Adipocyte (in vitro differentiated cells): ENCODE measurements at regions not wholly inside any gene's neighbourhood (a gene's known extent, or its start where the extent isn't known, plus 50 kb on each side); places are given as distances from the start of the nearest gene placed in this dataset.

Source experiments
- DNase-seq: peaks from one replicate; pipeline ENCODE4 v3.0.0-alpha.2; 2015; ENCODE audit warnings: low read depth
- H3K27me3 ChIP-seq: replicated peaks from 2 replicates; pipeline ENCODE4 v1.7.0; 2013; ENCODE audit warnings: mild to moderate bottlenecking, low read length, moderate library complexity; ENCODE audit not compliant: control insufficient read depth, insufficient read depth
- H3K36me3 ChIP-seq: 2 replicates; pipeline ENCODE4 v1.7.0; 2013; ENCODE audit warnings: low read length, mild to moderate bottlenecking, moderate library complexity; ENCODE audit not compliant: control insufficient read depth, insufficient read depth, severe bottlenecking
- H3K4me1 ChIP-seq: 2 replicates; pipeline ENCODE4 v1.7.0; 2013; ENCODE audit warnings: mild to moderate bottlenecking, low read length, moderate library complexity; ENCODE audit not compliant: control insufficient read depth, insufficient read depth
- H3K4me3 ChIP-seq: 2 replicates; pipeline ENCODE4 v1.7.0; 2013; ENCODE audit warnings: mild to moderate bottlenecking, low read length, moderate library complexity
- H3K9ac ChIP-seq: 2 replicates; pipeline ENCODE4 v1.7.0; 2013; ENCODE audit warnings: mild to moderate bottlenecking, low read length, moderate library complexity
- H3K9me3 ChIP-seq: 2 replicates; pipeline ENCODE4 v1.7.0; 2013; ENCODE audit warnings: mild to moderate bottlenecking, low read length, moderate library complexity; ENCODE audit not compliant: control insufficient read depth

GRCh38 chr4:180805101-180805500, 1438.1 kb upstream of the TENM3 start:
- Histone ChIP-seq H3K4me3 (no peak overlapping the region), H3K36me3 (no peaks in the 10 kb centered on the region), H3K27me3 (no peaks in the 10 kb centered on the region), H3K9ac (no peak overlapping the region), H3K4me1 (peaks cover 3% of the 10 kb centered on the region), H3K9me3 (no peaks in the 10 kb centered on the region)
- no peak for DNase-seq

GRCh38 chr4:180808862-180809261, 1434.3 kb upstream of the TENM3 start:
- Histone ChIP-seq H3K9ac (no peak overlapping the region), H3K36me3 (no peaks in the 10 kb centered on the region), H3K27me3 (no peaks in the 10 kb centered on the region), H3K4me3 (no peak overlapping the region), H3K9me3 (no peaks in the 10 kb centered on the region), H3K4me1 (peaks cover 3% of the 10 kb centered on the region)
- DNase-seq, result no peak

GRCh38 chr4:180809439-180809838, 1433.8 kb upstream of the TENM3 start:
- Histone ChIP-seq H3K9me3 (no peaks in the 10 kb centered on the region), H3K27me3 (no peaks in the 10 kb centered on the region), H3K36me3 (no peaks in the 10 kb centered on the region), H3K4me1 (peaks cover 3% of the 10 kb centered on the region), H3K9ac (no peak overlapping the region), H3K4me3 (no peak overlapping the region)
- DNase-seq, result no peak

- H3K9me3 ChIP-seq, result no peaks in the 10 kb centered on the region
- peaks cover 3% of the 10 kb centered on the region for H3K4me1 ChIP-seq
- H3K36me3 ChIP-seq, result no peaks in the 10 kb centered on the region
- no peak overlapping the region for H3K9ac ChIP-seq
- H3K27me3 ChIP-seq, result no peaks in the 10 kb centered on the region
- peak; percentile 59 for DNase-seq
- no peak overlapping the region for H3K4me3 ChIP-seq
Measured at GRCh38 chr4:180810581-180810980, 1432.6 kb upstream of the TENM3 start.

- Histone ChIP-seq H3K36me3 (no peaks in the 10 kb centered on the region), H3K9ac (no peak overlapping the region), H3K4me1 (peaks cover 3% of the 10 kb centered on the region), H3K9me3 (no peaks in the 10 kb centered on the region), H3K4me3 (no peak overlapping the region), H3K27me3 (no peaks in the 10 kb centered on the region)
- DNase-seq, result peak; percentile 29
Measured at GRCh38 chr4:180811556-180811955, 1431.6 kb upstream of the TENM3 start.

GRCh38 chr4:180812783-180813182, 1430.4 kb upstream of the TENM3 start:
- no peak for DNase-seq

GRCh38 chr4:180814875-180815417, 1428.3 kb upstream of the TENM3 start:
- Histone ChIP-seq H3K27me3 (no peaks in the 10 kb centered on the region), H3K4me3 (no peak overlapping the region), H3K4me1 (no peaks in the 10 kb centered on the region), H3K9ac (no peak overlapping the region), H3K9me3 (no peaks in the 10 kb centered on the region), H3K36me3 (no peaks in the 10 kb centered on the region)
- DNase-seq, result no peak

More at GRCh38 chr4:180812783-180813182, 1430.4 kb upstream of the TENM3 start:
- no peaks in the 10 kb centered on the region for H3K9me3 ChIP-seq
- no peak overlapping the region for H3K4me3 ChIP-seq
- no peak overlapping the region for H3K9ac ChIP-seq
- H3K36me3 ChIP-seq, result no peaks in the 10 kb centered on the region
- H3K27me3 ChIP-seq, result no peaks in the 10 kb centered on the region
- H3K4me1 ChIP-seq, result peaks cover 3% of the 10 kb centered on the region

- no peaks in the 10 kb centered on the region for H3K9me3 ChIP-seq
- H3K4me1 ChIP-seq, result no peaks in the 10 kb centered on the region
- H3K36me3 ChIP-seq, result no peaks in the 10 kb centered on the region
- no peak for DNase-seq
- H3K9ac ChIP-seq, result no peak overlapping the region
- H3K4me3 ChIP-seq, result no peak overlapping the region
- H3K27me3 ChIP-seq, result no peaks in the 10 kb centered on the region
Measured at GRCh38 chr4:180817529-180817928, 1425.7 kb upstream of the TENM3 start.

- no peaks in the 10 kb centered on the region for H3K27me3 ChIP-seq
- H3K4me1 ChIP-seq, result peaks cover 5% of the 10 kb centered on the region
- H3K4me3 ChIP-seq, result no peak overlapping the region
- H3K9ac ChIP-seq, result no peak overlapping the region
- H3K9me3 ChIP-seq, result no peaks in the 10 kb centered on the region
- peak; percentile 14 for DNase-seq
- no peaks in the 10 kb centered on the region for H3K36me3 ChIP-seq
Measured at GRCh38 chr4:180823108-180823507, 1420.1 kb upstream of the TENM3 start.

- H3K4me3 ChIP-seq, result peak overlapping the region; percentile 80
- no peaks in the 10 kb centered on the region for H3K27me3 ChIP-seq
- H3K4me1 ChIP-seq, result peaks cover 5% of the 10 kb centered on the region
- DNase-seq, result peak; percentile 55
- no peaks in the 10 kb centered on the region for H3K36me3 ChIP-seq
- no peaks in the 10 kb centered on the region for H3K9me3 ChIP-seq
- H3K9ac ChIP-seq, result peak overlapping the region; percentile 64
Measured at GRCh38 chr4:180827232-180828009, 1415.8 kb upstream of the TENM3 start.

GRCh38 chr4:180828455-180829018, 1414.7 kb upstream of the TENM3 start:
- no peaks in the 10 kb centered on the region for H3K36me3 ChIP-seq
- peak; percentile 89 for DNase-seq

More at GRCh38 chr4:180828455-180829018, 1414.7 kb upstream of the TENM3 start:
- no peak overlapping the region for H3K4me3 ChIP-seq
- H3K4me1 ChIP-seq, result peaks cover 5% of the 10 kb centered on the region
- H3K27me3 ChIP-seq, result no peaks in the 10 kb centered on the region
- no peaks in the 10 kb centered on the region for H3K9me3 ChIP-seq
- no peak overlapping the region for H3K9ac ChIP-seq
